Esophagus muscularis mucosa (tissue), 4 donors: ENCODE measurements at regions not wholly inside any gene's neighbourhood (a gene's known extent, or its start where the extent isn't known, plus 50 kb on each side); places are given as distances from the start of the nearest gene placed in this dataset.

Source experiments
- DNase-seq: peaks from one replicate; pipeline ENCODE4 v3.0.0-alpha.2; 2017; ENCODE audit errors: extremely low spot score
- H3K27ac ChIP-seq, 4 donors: fragments of 200-600 bp; sonication (generic); replicated peaks in 1 of 4; 1 replicate in 3 of 4; 2 replicates in 1 of 4; pipeline ENCODE4 v1.5.1; 2016 to 2019; ENCODE audit warnings: mild to moderate bottlenecking in 1 of 4
- H3K27me3 ChIP-seq, 4 donors: fragments of 200-600 bp; sonication (generic); one replicate each; pipeline versions ENCODE4 v1.5.1 to v1.6.0; 2016 to 2019
- H3K36me3 ChIP-seq, 4 donors: fragments of 200-600 bp; sonication (generic); one replicate each; pipeline ENCODE4 v1.5.1; 2016 to 2019
- H3K4me1 ChIP-seq, 4 donors: fragments of 200-600 bp; sonication (generic); one replicate each; pipeline ENCODE4 v1.5.1; 2016 to 2019
- H3K4me3 ChIP-seq, 4 donors: fragments of 200-600 bp; sonication (generic); 1 replicate in 2 of 4; 2 replicates in 2 of 4; pipeline ENCODE4 v1.5.1; 2016 to 2019; ENCODE audit warnings: mild to moderate bottlenecking in 4 of 4, moderate library complexity in 1 of 4
- H3K9me3 ChIP-seq, 4 donors: fragments of 200-600 bp; sonication (generic); 1 replicate in 3 of 4; 2 replicates in 1 of 4; pipeline ENCODE4 v1.5.1; 2016 to 2019
- EP300 ChIP-seq: sonication (generic); formaldehyde crosslinking; IDR thresholded peaks from one replicate; pipeline ENCODE4 v1.6.1; 2017; ENCODE audit warnings: antibody characterized with exemption
- POLR2A ChIP-seq: fragments of 450-650 bp; IDR thresholded peaks from one replicate; pipeline ENCODE4 v1.6.1; 2017; ENCODE audit warnings: antibody characterized with exemption, moderate library complexity, mild to moderate bottlenecking, low read depth
- POLR2AphosphoS5 ChIP-seq, 2 donors: sonication (generic); formaldehyde crosslinking; IDR thresholded peaks; one replicate each; pipeline ENCODE4 v1.6.1; 2017; ENCODE audit warnings: antibody characterized with exemption in 2 of 2
- WGBS: methylation state at CpG from one replicate; pipeline ENCODE4 v1.1.5; 2018; 5-methylcytosine and 5-hydroxymethylcytosine counted together
- intact Hi-C: fragments of 100-400 bp; cut with DNase I; formaldehyde crosslinking; loops from one replicate; pipeline ENCODE4 v1.15.1; 2023
- TF ChIP-seq, protein P1 (sequence below), 3 experiments: fragments of 200-600 bp in 2 of 3; fragments of 450-650 bp in 1 of 3; sonication (generic) in 2 of 3; IDR thresholded peaks; one replicate each; pipeline ENCODE4 v1.5.1; 2017 to 2019; ENCODE audit warnings: antibody characterized with exemption in 3 of 3, mild to moderate bottlenecking in 2 of 3, moderate library complexity in 1 of 3

DNA sequence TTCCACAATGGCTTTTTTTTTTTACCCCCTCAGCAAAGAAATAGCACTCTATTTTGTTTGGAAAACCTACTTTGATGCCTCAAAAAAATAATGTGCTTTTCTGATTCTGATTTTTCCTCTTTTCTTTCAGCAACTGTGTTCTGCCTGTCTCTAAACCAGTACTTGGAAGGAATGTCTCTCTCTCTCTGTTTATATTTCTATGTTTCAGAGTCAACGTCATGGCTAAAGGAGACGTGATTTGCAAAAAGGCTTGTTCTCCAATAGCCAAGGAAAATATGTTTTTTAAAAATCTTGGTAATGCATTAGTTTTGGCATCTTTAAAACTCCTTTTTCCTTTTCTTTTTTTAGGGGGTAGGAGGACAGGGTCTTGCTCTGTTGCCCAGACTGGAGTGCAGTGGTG, 56.0 kb upstream of the SDK1 start:
- Histone ChIP-seq H3K9me3 (peaks cover 0 to 7% (median 0%) of the 10 kb centered on the region in 4 donors), H3K27ac (no peak overlapping the region), H3K27me3 (no peaks in the 10 kb centered on the region), H3K4me3 (no peak overlapping the region), H3K36me3 (no peaks in the 10 kb centered on the region), H3K4me1 (peaks cover 0 to 3% (median 0%) of the 10 kb centered on the region in 4 donors)
- WGBS: 34% methylated on average over 2 of the region's 2 CpGs
- TF ChIP-seq, protein P1, sequence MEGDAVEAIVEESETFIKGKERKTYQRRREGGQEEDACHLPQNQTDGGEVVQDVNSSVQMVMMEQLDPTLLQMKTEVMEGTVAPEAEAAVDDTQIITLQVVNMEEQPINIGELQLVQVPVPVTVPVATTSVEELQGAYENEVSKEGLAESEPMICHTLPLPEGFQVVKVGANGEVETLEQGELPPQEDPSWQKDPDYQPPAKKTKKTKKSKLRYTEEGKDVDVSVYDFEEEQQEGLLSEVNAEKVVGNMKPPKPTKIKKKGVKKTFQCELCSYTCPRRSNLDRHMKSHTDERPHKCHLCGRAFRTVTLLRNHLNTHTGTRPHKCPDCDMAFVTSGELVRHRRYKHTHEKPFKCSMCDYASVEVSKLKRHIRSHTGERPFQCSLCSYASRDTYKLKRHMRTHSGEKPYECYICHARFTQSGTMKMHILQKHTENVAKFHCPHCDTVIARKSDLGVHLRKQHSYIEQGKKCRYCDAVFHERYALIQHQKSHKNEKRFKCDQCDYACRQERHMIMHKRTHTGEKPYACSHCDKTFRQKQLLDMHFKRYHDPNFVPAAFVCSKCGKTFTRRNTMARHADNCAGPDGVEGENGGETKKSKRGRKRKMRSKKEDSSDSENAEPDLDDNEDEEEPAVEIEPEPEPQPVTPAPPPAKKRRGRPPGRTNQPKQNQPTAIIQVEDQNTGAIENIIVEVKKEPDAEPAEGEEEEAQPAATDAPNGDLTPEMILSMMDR (IDR thresholded peaks at IDR 0.05): no peak
- no peak for TF ChIP-seq EP300
- no peak for TF ChIP-seq POLR2A
- no peak for TF ChIP-seq POLR2AphosphoS5 (IDR thresholded peaks at IDR 0.05)
- intact Hi-C loops: no loop called here
- DNase-seq: no peak

DNA sequence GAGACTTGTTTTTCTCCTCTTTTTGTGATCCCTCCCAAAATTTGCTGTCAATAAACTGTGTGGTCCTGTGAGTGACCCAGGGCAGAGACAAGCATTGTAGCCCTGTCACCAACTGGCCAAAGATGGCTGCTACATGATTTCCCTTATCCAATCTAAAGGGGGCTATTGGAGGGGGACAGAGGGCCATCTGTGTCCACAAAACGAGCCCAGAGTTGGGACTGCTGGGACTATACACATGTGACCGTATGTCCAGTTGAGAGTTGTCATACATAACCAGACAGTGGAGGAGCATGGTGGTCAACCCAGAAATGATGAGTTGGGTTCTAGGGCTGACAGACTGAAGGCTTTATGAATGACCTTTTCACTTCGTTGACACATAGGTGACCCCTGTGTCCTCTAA, 55.3 kb upstream of the SDK1 start:
- no peak overlapping the region for H3K27ac ChIP-seq
- TF ChIP-seq EP300 (no peak), POLR2A (no peak), POLR2AphosphoS5 (IDR thresholded peaks at IDR 0.05) (no peak)
- TF ChIP-seq, protein P1 (IDR thresholded peaks at IDR 0.05): no peak
- no peak overlapping the region for H3K4me3 ChIP-seq

DNA sequence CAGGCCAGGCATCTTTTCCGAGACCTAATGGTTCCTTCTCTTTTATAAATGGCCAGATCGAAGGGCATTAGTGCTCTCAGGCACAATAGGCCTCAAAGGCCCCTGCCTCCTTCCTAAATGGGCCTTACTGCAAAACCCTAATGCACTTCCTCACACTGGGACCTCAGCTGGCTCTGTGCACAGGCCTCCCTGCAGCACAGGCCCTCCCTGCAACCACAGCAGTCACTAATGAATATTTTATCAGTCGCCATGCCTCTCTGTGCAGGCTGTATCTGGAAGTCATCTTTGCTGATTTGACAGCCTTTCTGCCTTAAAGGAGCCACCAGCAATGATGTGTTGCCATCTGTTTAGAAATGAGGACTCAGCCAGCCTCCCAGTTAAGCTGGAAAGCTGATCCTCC, 54.9 kb upstream of the SDK1 start:
- H3K27me3 ChIP-seq: no peaks in the 10 kb centered on the region
- no peak overlapping the region for H3K4me3 ChIP-seq
- no peak for TF ChIP-seq POLR2AphosphoS5 (IDR thresholded peaks at IDR 0.05)
- no peak for TF ChIP-seq POLR2A
- H3K36me3 ChIP-seq: no peaks in the 10 kb centered on the region
- DNase-seq: no peak
- H3K9me3 ChIP-seq: peaks cover 0 to 7% (median 0%) of the 10 kb centered on the region in 4 donors
- H3K27ac ChIP-seq: no peak overlapping the region
- peaks cover 0 to 3% (median 0%) of the 10 kb centered on the region in 4 donors for H3K4me1 ChIP-seq
- 72% methylated on average over 3 of the region's 3 CpGs for WGBS
- intact Hi-C loops: no loop called here

More for the DNA sequence above, 55.3 kb upstream of the SDK1 start:
- H3K4me1 ChIP-seq: peaks cover 0 to 3% (median 0%) of the 10 kb centered on the region in 4 donors
- DNase-seq: no peak
- WGBS: 90% methylated on average over 3 of the region's 3 CpGs
- H3K27me3 ChIP-seq: no peaks in the 10 kb centered on the region
- peaks cover 0 to 7% (median 0%) of the 10 kb centered on the region in 4 donors for H3K9me3 ChIP-seq
- intact Hi-C loops: no loop called here
- no peaks in the 10 kb centered on the region for H3K36me3 ChIP-seq

DNA sequence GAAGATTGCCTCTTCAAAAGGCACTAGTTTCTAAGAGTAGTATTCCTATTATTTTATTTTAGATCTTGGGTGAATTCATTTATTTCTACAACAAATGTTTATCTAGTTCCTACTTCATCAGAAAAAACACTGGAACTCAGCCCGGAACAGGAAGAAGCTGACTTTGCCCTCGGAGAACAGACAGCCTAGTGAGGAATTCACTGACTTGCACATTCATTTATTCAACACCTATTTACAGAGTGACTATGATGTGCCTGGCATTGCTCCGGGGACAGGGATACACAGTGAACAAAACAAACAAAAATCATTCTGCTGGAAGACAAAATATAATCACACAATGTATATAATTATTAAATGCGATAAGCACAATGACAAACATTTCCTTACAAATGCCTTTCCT, 54.4 kb upstream of the SDK1 start:
- Histone ChIP-seq H3K36me3 (no peaks in the 10 kb centered on the region), H3K27ac (no peak overlapping the region), H3K9me3 (peaks cover 0 to 7% (median under 1%) of the 10 kb centered on the region in 4 donors), H3K27me3 (no peaks in the 10 kb centered on the region), H3K4me1 (peaks cover 0 to 3% (median 0%) of the 10 kb centered on the region in 4 donors), H3K4me3 (no peak overlapping the region)
- WGBS: 62% methylated on average over 4 of the region's 4 CpGs
- DNase-seq: no peak
- TF ChIP-seq POLR2AphosphoS5 (IDR thresholded peaks at IDR 0.05) (no peak), EP300 (no peak), POLR2A (no peak)
- TF ChIP-seq, protein P1 (IDR thresholded peaks at IDR 0.05): no peak
- intact Hi-C loops: no loop called here

DNA sequence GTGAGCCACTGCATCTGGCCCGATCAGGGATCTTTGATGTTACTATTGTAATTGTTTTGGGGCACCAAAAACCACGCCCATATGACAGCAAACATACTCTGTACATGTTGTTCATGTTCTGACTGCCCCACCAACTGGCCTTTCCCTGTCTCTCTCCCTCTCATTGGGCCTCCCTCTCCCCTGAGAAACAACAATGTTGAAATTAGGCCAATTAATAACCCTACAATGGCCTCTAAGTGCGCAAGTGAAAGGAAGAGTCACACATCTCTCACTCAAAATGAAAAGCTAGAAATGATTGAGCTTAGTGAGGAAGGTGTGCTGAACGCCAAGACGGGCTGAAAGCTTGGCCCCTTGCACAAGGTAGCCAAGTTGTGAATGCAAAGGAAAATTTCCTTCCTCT, 50.3 kb upstream of the SDK1 start:
- no peaks in the 10 kb centered on the region for H3K4me1 ChIP-seq
- H3K9me3 ChIP-seq: peaks cover 0 to 7% (median 6%) of the 10 kb centered on the region in 4 donors
- WGBS: 96% methylated on average over 5 of the region's 5 CpGs
- intact Hi-C loops: no loop called here
- no peak overlapping the region for H3K27ac ChIP-seq
- H3K4me3 ChIP-seq: no peak overlapping the region
- no peaks in the 10 kb centered on the region for H3K27me3 ChIP-seq
- TF ChIP-seq EP300 (no peak), POLR2A (no peak), POLR2AphosphoS5 (IDR thresholded peaks at IDR 0.05) (no peak)
- TF ChIP-seq, protein P1 (IDR thresholded peaks at IDR 0.05): no peak
- no peaks in the 10 kb centered on the region for H3K36me3 ChIP-seq
- DNase-seq: no peak
